ENCODE measurements at regions not wholly inside any gene's neighbourhood (a gene's known extent, or its start where the extent isn't known, plus 50 kb on each side); places are given as distances from the start of the nearest gene placed in this dataset.

- TF ChIP-seq ZBTB33 (CRISPR knock-in tag; IDR thresholded peaks at IDR 0.05) (no peak), NFXL1 (CRISPR knock-in tag; IDR thresholded peaks at IDR 0.05) (no peak), ZNF324 (CRISPR knock-in tag; IDR thresholded peaks at IDR 0.05) (no peak), THRB (CRISPR knock-in tag; conservative IDR thresholded peaks at IDR 0.05) (no peak), EP300 (IDR thresholded peaks at IDR 0.05; ENCODE audit: low read length) (no peak), ZNF133 (CRISPR knock-in tag; IDR thresholded peaks at IDR 0.05) (no peak), POLR2A (conservative IDR thresholded peaks at IDR 0.05) (no peak), ZNF274 (IDR thresholded peaks at IDR 0.05; ENCODE audit: borderline replicate concordance, low read depth, low read length) (no peak)
Observed at GRCh38 chr16:13856398-13856797, 63.6 kb upstream of the ERCC4 start.
